H1 (cell line): ENCODE measurements at regions not wholly inside any gene's neighbourhood (a gene's known extent, or its start where the extent isn't known, plus 50 kb on each side); places are given as distances from the start of the nearest gene placed in this dataset.

Experiments
- CTCF ChIA-PET: fragments of 300-600 bp; sonication (Branson Sonifier 250); formaldehyde crosslinking; loops from one replicate; lab custom pipeline; 2021; ENCODE audit not compliant: partially characterized antibody; lab: Charles Lee
- POLR2A ChIA-PET: fragments of 300-600 bp; sonication (Branson Sonifier 250); formaldehyde crosslinking; loops from one replicate; lab custom pipeline; 2021; ENCODE audit warnings: inconsistent platforms; ENCODE audit not compliant: partially characterized antibody; lab: Charles Lee
- DNase-seq, 2 experiments: peaks; one replicate each; pipeline versions ENCODE4 v3.0.0 to v3.0.0-alpha.2; 2010 to 2022; ENCODE audit warnings: low spot score in 2 of 2, low read depth in 1 of 2, mixed read lengths in 1 of 2
- FAIRE-seq: peaks from 2 replicates; lab custom pipeline; 2011; peaks lifted over from hg19 to GRCh38; lab: Jason Lieb, UNC
- H2AFZ ChIP-seq: 2 replicates; pipeline ENCODE4 v1.8.1; 2012; ENCODE audit warnings: low read length, inconsistent platforms
- H2AK5ac ChIP-seq: 2 replicates; pipeline ENCODE4 v1.6.1; 2013; ENCODE audit warnings: low read depth, low read length
- H2BK120ac ChIP-seq: replicated peaks from 2 replicates; pipeline ENCODE3; 2013; ENCODE audit warnings: low read depth, low read length, inconsistent platforms
- H2BK12ac ChIP-seq: 2 replicates; pipeline ENCODE4 v1.6.1; 2013; ENCODE audit warnings: low read depth, low read length
- H2BK15ac ChIP-seq: 2 replicates; pipeline ENCODE4 v1.6.1; 2013; ENCODE audit warnings: low read length
- H2BK20ac ChIP-seq: 2 replicates; pipeline ENCODE4 v1.6.1; 2013; ENCODE audit warnings: low read length
- H2BK5ac ChIP-seq: 2 replicates; pipeline ENCODE4 v1.6.1; 2013; ENCODE audit warnings: low read depth, low read length
- H3K14ac ChIP-seq: 2 replicates; pipeline ENCODE4 v1.6.1; 2013; ENCODE audit warnings: inconsistent platforms; ENCODE audit not compliant: insufficient read length
- H3K18ac ChIP-seq: 2 replicates; pipeline ENCODE4 v1.6.1; 2013; ENCODE audit warnings: low read length; ENCODE audit errors: extremely low read depth
- H3K23ac ChIP-seq: 2 replicates; pipeline ENCODE4 v1.6.1; 2013; ENCODE audit warnings: inconsistent platforms; ENCODE audit not compliant: insufficient read length
- H3K23me2 ChIP-seq: 2 replicates; pipeline ENCODE4 v1.6.1; 2013; ENCODE audit warnings: low read depth, low read length
- H3K27ac ChIP-seq: 2 replicates; pipeline ENCODE4 v1.6.1; 2011; ENCODE audit warnings: low read depth, low read length, inconsistent platforms
- H3K27me3 ChIP-seq, 4 experiments: replicated peaks in 1 of 4; 1 replicate in 1 of 4; 2 replicates in 3 of 4; pipeline versions ENCODE4 v1.6.1 to v1.8.1; 2011 to 2013; ENCODE audit warnings: low read length in 3 of 4, mild to moderate bottlenecking in 3 of 4, inconsistent platforms in 2 of 4, mixed read lengths in 2 of 4, moderate library complexity in 1 of 4; ENCODE audit not compliant: control insufficient read depth in 3 of 4, insufficient read depth in 3 of 4; ENCODE audit errors: extremely low read depth in 1 of 4
- H3K36me3 ChIP-seq, 4 experiments: 2 replicates each; pipeline versions ENCODE4 v1.6.1 to v1.8.1; 2011 to 2013; ENCODE audit warnings: mild to moderate bottlenecking in 4 of 4, low read length in 3 of 4, moderate library complexity in 2 of 4, control low read depth in 1 of 4, inconsistent platforms in 1 of 4; ENCODE audit not compliant: insufficient read depth in 4 of 4, control insufficient read depth in 2 of 4
- H3K4ac ChIP-seq: replicated peaks from 2 replicates; pipeline ENCODE3; 2013; ENCODE audit warnings: low read length, low read depth, mixed read lengths, inconsistent platforms; ENCODE audit not compliant: insufficient read length
- H3K4me1 ChIP-seq, 4 experiments: replicated peaks in 1 of 4; 1 replicate in 1 of 4; 2 replicates in 3 of 4; pipeline versions ENCODE4 v1.6.1 to v1.8.1; 2011 to 2013; ENCODE audit warnings: low read length in 3 of 4, inconsistent platforms in 2 of 4, mixed read lengths in 1 of 4; ENCODE audit not compliant: insufficient read depth in 4 of 4, control insufficient read depth in 3 of 4
- H3K4me2 ChIP-seq, 2 experiments: 2 replicates each; pipeline versions ENCODE4 v1.6.1 to v1.8.1; 2011 to 2013; ENCODE audit warnings: low read depth in 2 of 2, low read length in 2 of 2, control low read depth in 1 of 2, inconsistent platforms in 1 of 2, mild to moderate bottlenecking in 1 of 2; ENCODE audit not compliant: insufficient read depth in 1 of 2
- H3K4me3 ChIP-seq, 4 experiments: fragments of 200-600, 300-600 bp in 1 of 4; sonication (generic), shearing (Covaris generic), sonication (Bioruptor Twin) in 1 of 4; 2 replicates each; pipeline versions ENCODE4 v1.5.1 to v1.8.1; 2011 to 2016; ENCODE audit warnings: low read length in 4 of 4, low read depth in 3 of 4, control low read depth in 2 of 4, inconsistent platforms in 2 of 4, mild to moderate bottlenecking in 2 of 4, mixed read lengths in 1 of 4, moderate library complexity in 1 of 4; ENCODE audit not compliant: insufficient read depth in 2 of 4; ENCODE audit errors: extremely low read depth in 1 of 4
- H3K56ac ChIP-seq: replicated peaks from 2 replicates; pipeline ENCODE3; 2013; ENCODE audit warnings: low read depth, mild to moderate bottlenecking, mixed read lengths, low read length, inconsistent platforms; ENCODE audit not compliant: insufficient read length
- H3K79me1 ChIP-seq: 2 replicates; pipeline ENCODE4 v1.6.1; 2013; ENCODE audit warnings: low read depth, low read length, control low read depth
- H3K79me2 ChIP-seq, 2 experiments: 2 replicates each; pipeline versions ENCODE4 v1.6.1 to v1.8.1; 2012 to 2013; ENCODE audit warnings: low read length in 2 of 2, mild to moderate bottlenecking in 2 of 2, inconsistent platforms in 1 of 2; ENCODE audit not compliant: insufficient read depth in 2 of 2, control insufficient read depth in 1 of 2
- H3K9ac ChIP-seq, 4 experiments: replicated peaks in 1 of 4; 1 replicate in 1 of 4; 2 replicates in 3 of 4; pipeline versions ENCODE4 v1.6.1 to v1.8.1; 2011 to 2013; ENCODE audit warnings: low read depth in 3 of 4, low read length in 3 of 4, control low read depth in 2 of 4, mild to moderate bottlenecking in 2 of 4, moderate library complexity in 2 of 4, inconsistent platforms in 1 of 4; ENCODE audit errors: extremely low read depth in 1 of 4
- H3K9me3 ChIP-seq, 2 experiments: 2 replicates each; pipeline versions ENCODE4 v1.6.1 to v1.8.1; 2012 to 2013; ENCODE audit warnings: mild to moderate bottlenecking in 2 of 2, moderate library complexity in 2 of 2, control low read depth in 1 of 2, inconsistent platforms in 1 of 2, low read depth in 1 of 2, low read length in 1 of 2, mixed read lengths in 1 of 2; ENCODE audit not compliant: insufficient read depth in 2 of 2
- H4K20me1 ChIP-seq, 2 experiments: replicated peaks in 1 of 2; 2 replicates each; pipeline versions ENCODE3 to v1.8.1; 2011 to 2013; ENCODE audit warnings: inconsistent platforms in 2 of 2, low read length in 2 of 2, mild to moderate bottlenecking in 1 of 2; ENCODE audit not compliant: insufficient read depth in 2 of 2, control insufficient read depth in 1 of 2
- H4K5ac ChIP-seq: 2 replicates; pipeline ENCODE4 v1.6.1; 2013; ENCODE audit warnings: low read length, low read depth, mixed read lengths, inconsistent platforms; ENCODE audit not compliant: insufficient read length
- H4K8ac ChIP-seq: 2 replicates; pipeline ENCODE4 v1.8.0; 2013; ENCODE audit warnings: mild to moderate bottlenecking, moderate library complexity, low read length, inconsistent platforms; ENCODE audit not compliant: insufficient read depth; ENCODE audit errors: extremely low read depth
- H4K91ac ChIP-seq: replicated peaks from 2 replicates; pipeline ENCODE3; 2013; ENCODE audit warnings: low read length, mixed read lengths, inconsistent platforms; ENCODE audit not compliant: insufficient read length
- CBX8 ChIP-seq: fragments of 300-800, 300-1000 bp; sonication (generic); IDR thresholded peaks from 2 replicates; pipeline ENCODE4 v1.7.1; 2016; ENCODE audit warnings: low read depth, low read length, borderline replicate concordance
- CHD2 ChIP-seq: IDR thresholded peaks from 2 replicates; pipeline ENCODE4 v1.6.1; 2012; ENCODE audit warnings: low read length, improper control_type of control experiment
- EZH2 ChIP-seq: fragments of 200-600 bp; sonication (generic); IDR thresholded peaks from 2 replicates; pipeline ENCODE4 v1.7.1; 2012; ENCODE audit warnings: low read depth, mild to moderate bottlenecking, moderate library complexity, low read length, inconsistent platforms; ENCODE audit not compliant: severe bottlenecking
- GTF2F1 ChIP-seq: IDR thresholded peaks from 2 replicates; pipeline ENCODE4 v1.6.1; 2012; ENCODE audit warnings: low read depth, low read length, improper control_type of control experiment, borderline replicate concordance
- KDM4A ChIP-seq: IDR thresholded peaks from one replicate; pipeline ENCODE4 v1.7.1; 2012; ENCODE audit warnings: low read depth, mild to moderate bottlenecking, moderate library complexity, low read length, inconsistent platforms; ENCODE audit not compliant: severe bottlenecking
- NRF1 ChIP-seq: IDR thresholded peaks from 2 replicates; pipeline ENCODE4 v1.6.1; 2011; ENCODE audit warnings: mild to moderate bottlenecking, low read depth, low read length, improper control_type of control experiment
- RFX5 ChIP-seq: IDR thresholded peaks from 2 replicates; pipeline ENCODE4 v1.6.1; 2011; ENCODE audit warnings: low read depth, low read length, improper control_type of control experiment, borderline replicate concordance
- TAF1 ChIP-seq: IDR thresholded peaks from 2 replicates; pipeline ENCODE4 v1.6.1; 2011; ENCODE audit warnings: mild to moderate bottlenecking, low read depth, low read length
- whole genome bisulfite sequencing, 2 experiments: shearing (Covaris generic) in 1 of 2; methylation state at CpG; one replicate each; pipeline versions ENCODE4 v1.1.6 to v1.1.7; 2013 to 2015; ENCODE audit warnings: low lambda C conversion rate in 2 of 2, mixed read lengths in 2 of 2, inconsistent platforms in 1 of 2, low coverage in 1 of 2, missing lambda C conversion rate in 1 of 2; ENCODE audit not compliant: insufficient replicate concordance in 2 of 2, insufficient coverage in 1 of 2, insufficient read length in 1 of 2; ENCODE audit errors: extremely low coverage in 1 of 2, missing lambda C conversion rate in 1 of 2; 5-methylcytosine and 5-hydroxymethylcytosine counted together
- TF ChIP-seq, protein P1 (sequence below): IDR thresholded peaks from 2 replicates; pipeline ENCODE4 v1.6.1; 2012; ENCODE audit warnings: inconsistent platforms

DNA sequence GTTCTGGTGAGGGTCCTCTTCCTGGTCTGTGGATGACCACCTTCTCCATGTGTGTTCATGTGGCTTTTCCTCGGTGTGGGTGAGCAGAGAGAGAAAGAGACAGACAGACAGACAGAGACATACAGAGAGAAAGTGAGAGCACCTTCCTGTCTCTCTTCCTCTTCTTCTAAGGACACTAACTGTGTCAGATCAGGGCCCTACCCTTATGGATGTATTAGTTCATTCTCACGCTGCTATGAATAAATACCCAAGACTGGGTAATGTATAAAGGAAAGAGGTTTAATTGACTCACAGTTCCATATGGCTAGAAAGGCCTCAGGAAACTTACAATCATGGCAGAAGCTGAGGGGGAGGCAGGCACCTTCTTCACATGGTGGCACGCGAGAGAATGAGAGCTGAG, 131.5 kb upstream of the ZNF648 start:
- Histone ChIP-seq H3K27me3 (no peaks in the 10 kb centered on the region), H3K18ac (no peak overlapping the region), H3K4me2 (no peak overlapping the region), H2BK12ac (no peak overlapping the region), H3K79me2 (no peaks in the 10 kb centered on the region), H3K27ac (no peak overlapping the region), H4K8ac (no peak overlapping the region), H3K23me2 (no peaks in the 10 kb centered on the region; the same call in 1 of the 2 replicates), H2AK5ac (no peak overlapping the region), H3K23ac (no peak overlapping the region), H3K14ac (no peak overlapping the region), H4K5ac (no peak overlapping the region), H2AFZ (no peak overlapping the region), H3K4me1 (no peaks in the 10 kb centered on the region), H4K91ac (no peak overlapping the region), H3K4me3 (no peak overlapping the region), H2BK5ac (no peak overlapping the region), H3K4ac (no peak overlapping the region), H2BK20ac (no peak overlapping the region), H2BK120ac (no peak overlapping the region), H2BK15ac (no peak overlapping the region), H3K9me3 (no peaks in the 10 kb centered on the region), H4K20me1 (no peaks in the 10 kb centered on the region), H3K9ac (no peak overlapping the region), H3K36me3 (no peaks in the 10 kb centered on the region), H3K56ac (no peak overlapping the region), H3K79me1 (no peaks in the 10 kb centered on the region)
- WGBS, 2 experiments, result 93% methylated on average over 4 of the region's 4 CpGs; no CpG with 5 or more reads in 1 of the 2 experiments
- FAIRE-seq (no peak), DNase-seq (no peak)
- ChIA-PET CTCF (interaction anchor here (0.7 to 1.4 kb wide), 2 partner anchors 47 to 204 kb away, joined by 4 to 6 read pairs; no protein-coding TSS in a partner anchor), POLR2A (interaction anchor here (1.1 kb wide), 1 partner anchor 11 kb away, joined by 3 read pairs; no protein-coding TSS in a partner anchor)
- TF ChIP-seq TAF1 (no peak), NRF1 (no peak), CHD2 (no peak), KDM4A (no peak), EZH2 (no peak), GTF2F1 (no peak), CBX8 (no peak), RFX5 (no peak)
- TF ChIP-seq, protein P1, sequence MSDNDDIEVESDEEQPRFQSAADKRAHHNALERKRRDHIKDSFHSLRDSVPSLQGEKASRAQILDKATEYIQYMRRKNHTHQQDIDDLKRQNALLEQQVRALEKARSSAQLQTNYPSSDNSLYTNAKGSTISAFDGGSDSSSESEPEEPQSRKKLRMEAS, result no peak
